Body of pancreas (tissue), 4 donors: ENCODE measurements at regions not wholly inside any gene's neighbourhood (a gene's known extent, or its start where the extent isn't known, plus 50 kb on each side); places are given as distances from the start of the nearest gene placed in this dataset.

ENCODE experiments used
- ATAC-seq: fragments of 150-250 bp; one replicate; pipeline ENCODE4 v1.9.1; 2016
- DNase-seq, 4 donors: peaks; one replicate each; pipeline ENCODE4 v3.0.0-alpha.2; 2019
- H3K27ac ChIP-seq, 4 donors: fragments of 200-600 bp; sonication (generic); 1 replicate in 3 of 4; 2 replicates in 1 of 4; pipeline versions ENCODE4 v1.5.1 to v1.6.1; 2016 to 2019; ENCODE audit warnings: mild to moderate bottlenecking in 1 of 4, mixed read lengths in 1 of 4, moderate library complexity in 1 of 4
- H3K27me3 ChIP-seq, 2 donors: fragments of 200-600 bp; sonication (generic); one replicate each; pipeline ENCODE4 v1.6.0; 2016; ENCODE audit warnings: mild to moderate bottlenecking in 1 of 2
- H3K36me3 ChIP-seq, 2 donors: fragments of 200-600 bp; sonication (generic); replicated peaks in 1 of 2; 2 replicates each; pipeline ENCODE4 v1.5.1; 2016; ENCODE audit warnings: low read depth in 2 of 2; ENCODE audit not compliant: insufficient read depth in 1 of 2
- H3K4me1 ChIP-seq: fragments of 200-600 bp; sonication (generic); one replicate; pipeline ENCODE4 v1.6.0; 2016
- H3K4me3 ChIP-seq, 2 donors: fragments of 200-600 bp; sonication (generic); 1 replicate in 1 of 2; 2 replicates in 1 of 2; pipeline ENCODE4 v1.5.1; 2016 to 2019
- H3K9me3 ChIP-seq, 3 donors: fragments of 200-600 bp; sonication (generic); 1 replicate in 2 of 3; 2 replicates in 1 of 3; pipeline ENCODE4 v1.5.1; 2016
- CTCF ChIP-seq, 7 experiments: fragments of 450-650 bp in 4 of 7; fragments of 200-600 bp in 3 of 7; sonication (generic) in 3 of 7; IDR thresholded peaks; one replicate each; pipeline ENCODE4 v1.5.1; 2016 to 2019; ENCODE audit warnings: antibody characterized with exemption in 7 of 7
- POLR2A ChIP-seq, 3 donors: fragments of 450-650 bp; IDR thresholded peaks; one replicate each; pipeline ENCODE4 v1.6.1; 2016; ENCODE audit warnings: antibody characterized with exemption in 3 of 3, mild to moderate bottlenecking in 2 of 3
- WGBS, 2 donors: methylation state at CpG; one replicate each; pipeline ENCODE4 v1.1.5; 2017; 5-methylcytosine and 5-hydroxymethylcytosine counted together
- intact Hi-C: fragments of 100-400 bp; cut with DNase I; formaldehyde crosslinking; loops from one replicate; pipeline ENCODE4 v1.15.1; 2023

GRCh38 chr11:105520706-105521345 lies 89.0 kb upstream of the GRIA4 start:
- intact Hi-C loops, result no loop called here
- no peaks in the 10 kb centered on the region for H3K9me3 ChIP-seq
- no peak overlapping the region for H3K4me3 ChIP-seq
- ATAC-seq, result no peak
- TF ChIP-seq POLR2A (IDR thresholded peaks at IDR 0.05) (no peak), CTCF (IDR thresholded peaks at IDR 0.05) (no peak)
- no peaks in the 10 kb centered on the region for H3K4me1 ChIP-seq
- H3K27ac ChIP-seq, result no peak overlapping the region
- H3K27me3 ChIP-seq, result no peaks in the 10 kb centered on the region
- no peaks in the 10 kb centered on the region for H3K36me3 ChIP-seq
- DNase-seq, result no peak
- 74 to 75% methylated on average over 4 of the region's 4 CpGs for WGBS, 2 donors

GRCh38 chr11:105507496-105508254 lies 102.2 kb upstream of the GRIA4 start:
- Histone ChIP-seq H3K27ac (no peak overlapping the region), H3K27me3 (no peaks in the 10 kb centered on the region), H3K4me3 (no peak overlapping the region), H3K36me3 (no peaks in the 10 kb centered on the region), H3K4me1 (no peaks in the 10 kb centered on the region), H3K9me3 (no peaks in the 10 kb centered on the region)
- no peak for DNase-seq
- TF ChIP-seq POLR2A (IDR thresholded peaks at IDR 0.05) (no peak), CTCF (IDR thresholded peaks at IDR 0.05) (no peak)
- WGBS, 2 donors, result 59% methylated on average over 5 of the region's 5 CpGs
- intact Hi-C loops, result no loop called here
- no peak for ATAC-seq

GRCh38 chr11:105492010-105492409 lies 117.9 kb upstream of the GRIA4 start:
- no peaks in the 10 kb centered on the region for H3K27me3 ChIP-seq
- H3K9me3 ChIP-seq, result no peaks in the 10 kb centered on the region
- intact Hi-C loops, result no loop called here
- H3K36me3 ChIP-seq, result no peaks in the 10 kb centered on the region
- no peak for DNase-seq
- no peak overlapping the region for H3K4me3 ChIP-seq
- no peak for TF ChIP-seq CTCF (IDR thresholded peaks at IDR 0.05)
- TF ChIP-seq POLR2A (IDR thresholded peaks at IDR 0.05), result no peak
- H3K27ac ChIP-seq, result no peak overlapping the region
- ATAC-seq, result no peak
- H3K4me1 ChIP-seq, result peaks cover 4% of the 10 kb centered on the region
- WGBS, 2 donors, result 44 to 45% methylated on average over 1 of the region's 1 CpG

GRCh38 chr11:105491394-105491793 lies 118.5 kb upstream of the GRIA4 start:
- WGBS, 2 donors, result 91 to 92% methylated on average over 1 of the region's 1 CpG
- ATAC-seq, result no peak

More at GRCh38 chr11:105491394-105491793, 118.5 kb upstream of the GRIA4 start:
- Histone ChIP-seq H3K4me3 (no peak overlapping the region), H3K27me3 (no peaks in the 10 kb centered on the region), H3K36me3 (no peaks in the 10 kb centered on the region), H3K4me1 (peaks cover 4% of the 10 kb centered on the region), H3K9me3 (no peaks in the 10 kb centered on the region), H3K27ac (no peak overlapping the region)
- no peak for DNase-seq
- intact Hi-C loops, result no loop called here
- TF ChIP-seq CTCF (IDR thresholded peaks at IDR 0.05) (no peak), POLR2A (IDR thresholded peaks at IDR 0.05) (no peak)
